Lower leg skin (tissue), 3 donors: ENCODE measurements at regions not wholly inside any gene's neighbourhood (a gene's known extent, or its start where the extent isn't known, plus 50 kb on each side); places are given as distances from the start of the nearest gene placed in this dataset.

Experiments
- CTCF ChIP-seq, 3 donors: fragments of 450-650 bp; IDR thresholded peaks; one replicate each; pipeline ENCODE4 v1.5.1; 2016; ENCODE audit warnings: antibody characterized with exemption in 3 of 3, mild to moderate bottlenecking in 3 of 3, moderate library complexity in 2 of 3
- POLR2A ChIP-seq, 2 donors: fragments of 450-650 bp; IDR thresholded peaks; one replicate each; pipeline ENCODE4 v1.6.1; 2016 to 2017; ENCODE audit warnings: antibody characterized with exemption in 2 of 2, mild to moderate bottlenecking in 1 of 2, moderate library complexity in 1 of 2

- no peak for TF ChIP-seq POLR2A (IDR thresholded peaks at IDR 0.05)
- TF ChIP-seq CTCF (IDR thresholded peaks at IDR 0.05) = no peak
Measured at GRCh38 chr5:105238561-105238960, 1676.0 kb upstream of the NUDT12 start.
